NCI-H510A (cell line): ENCODE measurements at regions not wholly inside any gene's neighbourhood (a gene's known extent, or its start where the extent isn't known, plus 50 kb on each side); places are given as distances from the start of the nearest gene placed in this dataset.

Experiments
- DNase-seq: peaks from one replicate; lab custom pipeline; 2025; lab: John Stamatoyannopoulos, UW

DNA sequence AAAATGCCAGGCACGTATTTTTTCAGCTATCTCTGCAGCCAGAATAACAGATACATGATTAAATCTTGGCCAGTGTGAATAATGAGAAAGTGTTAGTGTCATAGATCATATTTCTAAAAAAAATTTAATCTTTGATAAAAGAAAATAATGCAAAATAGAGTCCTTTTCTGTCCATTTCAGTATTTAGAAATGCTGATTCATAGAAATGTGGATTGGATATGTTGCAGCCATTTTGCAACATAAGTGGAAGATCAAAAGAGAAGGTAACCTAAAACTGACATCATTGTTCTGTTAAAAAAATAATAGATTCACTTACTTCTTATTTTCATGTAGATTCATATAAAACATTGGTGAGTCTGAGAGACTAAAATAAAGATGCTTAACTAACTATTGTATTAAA lies 1010.3 kb downstream of the LRFN5 start:
- DNase-seq: no peak

DNA sequence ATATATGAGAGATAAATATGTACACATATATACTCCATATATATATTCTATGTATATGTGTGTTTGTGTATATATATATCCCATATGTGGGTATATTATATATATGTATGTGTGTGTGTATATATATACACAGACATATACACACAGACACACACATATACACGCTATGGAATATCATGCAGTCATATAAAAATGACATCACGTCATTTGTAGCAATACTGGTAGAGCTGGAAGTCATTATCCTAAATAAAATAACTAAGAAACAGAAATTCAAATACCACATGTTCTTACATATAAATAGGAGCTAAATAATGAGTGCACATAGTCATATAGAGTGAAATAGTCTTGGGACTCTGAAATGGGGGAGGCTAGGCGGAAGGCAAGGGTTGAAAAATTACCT lies 1000.2 kb downstream of the LRFN5 start:
- DNase-seq: no peak

DNA sequence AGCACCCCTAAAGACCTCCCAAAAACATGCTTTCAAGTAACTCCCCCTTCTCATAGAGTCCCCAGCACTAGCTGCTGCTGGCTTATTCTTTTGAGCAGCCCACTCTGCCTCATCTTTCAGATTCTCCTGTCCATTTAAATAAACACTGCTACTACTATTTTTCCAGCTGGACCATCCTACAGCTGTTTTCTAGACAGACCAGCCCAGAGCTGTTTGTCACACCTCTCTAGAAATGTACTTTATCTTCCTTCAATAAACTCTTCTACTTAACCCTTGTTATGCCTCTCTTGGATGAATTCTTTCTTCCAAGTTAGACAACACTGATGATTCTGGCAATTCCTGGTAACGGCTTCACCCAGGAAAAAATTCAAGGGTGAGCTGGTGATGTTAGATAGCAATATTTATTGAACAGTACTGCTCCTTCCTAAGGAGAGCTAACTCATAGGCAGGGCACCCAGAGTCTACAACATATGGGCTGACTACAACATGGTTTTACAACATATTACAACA lies 995.7 kb downstream of the LRFN5 start:
- DNase-seq: no peak

DNA sequence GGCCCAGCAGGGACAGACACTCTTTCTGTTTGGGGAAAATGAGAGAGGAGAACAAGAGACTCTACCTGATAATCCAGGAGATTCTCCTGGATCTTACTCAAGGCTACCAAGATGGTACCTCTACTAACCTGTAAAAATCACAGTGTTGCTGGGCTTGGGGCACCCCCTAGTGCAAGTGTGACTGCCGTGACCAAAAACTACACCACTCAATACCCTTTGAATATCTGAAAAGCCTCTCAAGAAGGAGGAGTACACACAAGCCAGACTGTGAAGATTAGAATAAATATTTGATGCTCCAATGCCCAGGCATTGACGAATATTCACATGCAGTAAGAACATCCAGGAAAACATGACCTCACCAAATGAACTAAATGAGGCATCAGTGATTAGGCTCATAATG lies 965.4 kb downstream of the LRFN5 start:
- no peak for DNase-seq

DNA sequence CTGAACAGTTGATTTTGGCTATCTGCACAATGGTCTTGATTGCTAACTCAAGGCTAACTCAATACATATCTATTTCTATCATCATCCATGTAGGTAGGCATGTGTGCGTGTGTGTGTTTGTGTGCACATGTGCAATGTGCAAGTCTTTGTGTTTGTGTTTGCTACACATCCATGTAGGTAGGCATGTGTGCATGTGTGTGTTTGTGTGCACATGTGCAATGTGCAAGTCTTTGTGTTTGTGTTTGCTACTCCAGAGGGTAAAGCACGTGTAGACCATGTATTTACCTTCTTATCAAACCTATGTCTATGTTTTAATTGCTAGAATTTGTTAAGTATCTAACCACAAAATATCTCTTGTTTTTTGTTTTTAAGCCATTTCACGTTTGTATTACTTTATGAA lies 962.6 kb downstream of the LRFN5 start:
- DNase-seq: no peak

DNA sequence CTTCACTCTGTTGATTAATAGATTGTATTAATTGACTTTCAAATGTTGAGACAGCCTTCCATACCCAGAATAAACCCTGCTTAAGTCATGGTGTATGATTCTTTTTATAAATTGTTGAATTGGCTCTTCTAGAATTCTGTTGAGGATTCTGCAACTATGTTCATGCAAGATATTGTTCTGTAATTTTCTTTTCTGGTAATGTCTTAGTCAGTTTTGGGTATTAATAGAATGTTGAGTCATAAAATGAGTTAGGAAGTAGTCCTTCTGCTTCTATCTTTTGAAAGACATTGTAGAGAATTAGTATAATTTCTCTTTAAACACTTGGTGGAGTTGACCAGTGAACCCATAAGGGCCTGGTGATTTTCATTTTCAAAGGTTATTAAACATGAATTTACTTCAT lies 958.9 kb downstream of the LRFN5 start:
- no peak for DNase-seq

DNA sequence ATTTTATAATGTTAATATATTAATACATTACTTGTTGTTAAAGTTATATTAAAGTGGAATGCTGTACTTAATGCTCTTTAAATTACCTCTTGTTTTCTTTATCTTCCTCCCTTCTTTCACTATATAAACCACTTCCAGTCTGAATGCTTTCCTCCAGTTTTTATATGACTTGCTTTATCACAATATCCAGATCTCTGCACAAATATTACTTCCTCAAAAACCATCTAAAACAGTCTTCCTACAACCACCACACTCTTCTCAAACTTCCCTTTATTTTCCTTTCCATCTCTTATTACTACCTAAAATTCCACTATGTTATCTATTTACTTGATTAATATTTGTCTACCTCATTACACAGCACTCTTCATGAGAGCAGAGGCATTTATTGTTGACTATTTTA lies 956.6 kb downstream of the LRFN5 start:
- DNase-seq: no peak

DNA sequence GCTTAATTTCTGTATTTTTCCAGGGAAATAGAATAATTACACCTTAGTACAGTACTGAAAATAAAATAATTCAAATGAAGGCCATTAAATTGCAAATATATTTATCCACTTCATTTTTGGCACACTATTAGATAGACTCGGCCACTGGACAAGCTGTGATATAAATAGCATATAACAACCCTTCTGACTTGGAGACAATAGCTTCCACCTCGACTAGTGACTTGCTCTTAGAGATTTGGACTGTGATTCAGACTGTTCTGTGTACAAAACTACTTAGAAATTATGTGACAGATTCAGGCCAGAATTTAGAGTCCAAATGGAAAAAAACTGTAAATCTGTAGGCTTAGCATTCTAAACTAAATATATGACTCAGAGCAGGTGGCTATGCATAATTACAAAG lies 949.9 kb downstream of the LRFN5 start:
- DNase-seq: no peak

DNA sequence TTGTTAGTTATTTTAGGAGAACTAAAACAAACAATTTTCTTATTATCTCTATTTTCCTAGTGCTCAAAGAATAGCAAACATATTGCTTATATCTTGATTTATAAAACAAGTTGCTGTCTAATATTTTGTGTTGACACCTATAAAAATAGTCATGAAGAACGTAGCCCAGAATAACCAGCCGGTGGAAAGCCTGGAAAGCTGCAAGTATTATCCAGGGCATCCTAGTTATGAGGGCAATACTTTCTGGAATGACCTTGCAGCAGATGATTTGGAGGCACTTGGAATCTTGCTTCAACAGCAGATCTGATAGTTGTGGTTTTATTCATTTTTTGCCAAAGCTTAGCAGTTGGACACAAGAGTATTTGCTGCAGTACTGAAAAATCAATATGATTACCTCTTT lies 948.7 kb downstream of the LRFN5 start:
- DNase-seq: no peak

DNA sequence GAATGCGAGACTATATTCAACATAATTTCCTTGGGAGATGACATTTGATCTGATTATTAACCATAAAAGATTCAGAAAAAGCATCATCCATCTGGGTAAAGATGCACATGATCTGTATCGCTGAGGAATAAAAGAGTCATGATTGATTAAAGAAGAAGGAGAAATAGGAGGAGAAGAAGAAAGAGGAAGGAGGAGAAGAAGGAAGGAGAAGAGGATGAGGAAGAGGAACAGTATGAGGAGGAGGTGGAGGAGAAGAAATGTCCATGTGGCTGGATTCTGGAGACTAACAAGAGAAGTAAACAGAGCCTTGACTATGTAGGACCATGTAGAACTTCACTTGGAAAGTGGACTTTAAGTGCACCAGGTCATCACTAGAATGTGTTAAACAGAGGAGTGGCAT lies 947.4 kb downstream of the LRFN5 start:
- no peak for DNase-seq

DNA sequence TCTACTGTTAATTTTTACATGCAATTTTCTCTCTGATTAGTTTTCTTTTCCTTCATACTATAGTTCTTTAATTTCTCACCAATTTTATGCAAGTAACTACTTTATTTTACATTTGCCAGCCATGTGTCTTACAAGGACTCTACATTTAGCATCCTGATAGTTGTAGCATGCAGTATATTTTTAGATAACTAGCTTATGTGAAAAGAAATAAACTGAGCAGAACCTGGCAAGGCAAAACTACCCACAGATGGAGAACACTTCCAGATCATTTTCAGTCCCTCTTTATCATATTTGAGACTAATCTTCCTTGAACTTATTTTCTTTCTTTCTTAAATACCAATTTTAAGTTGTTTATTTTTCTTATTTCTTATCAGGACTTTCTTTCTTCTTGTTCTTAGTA lies 943.6 kb downstream of the LRFN5 start:
- no peak for DNase-seq

DNA sequence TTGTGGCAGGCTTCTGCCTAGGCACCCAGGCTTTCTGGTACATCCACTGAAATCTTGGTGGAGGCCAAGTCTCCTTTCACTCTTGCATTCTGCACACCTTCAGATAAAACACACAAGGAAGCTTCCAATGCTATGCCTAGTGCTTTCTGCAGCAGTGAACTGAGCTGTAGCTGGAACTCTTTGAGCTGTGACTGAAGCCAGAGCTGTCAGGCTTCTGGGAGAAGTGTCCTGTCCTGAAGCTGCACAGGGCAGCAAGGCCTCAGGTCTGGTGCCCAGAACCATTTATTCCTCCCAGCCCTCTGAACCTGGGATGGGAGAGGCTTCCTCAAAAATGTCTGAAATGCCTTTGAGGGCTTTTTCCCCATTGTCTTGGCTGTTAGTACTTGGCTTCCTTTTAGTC lies 941.7 kb downstream of the LRFN5 start:
- no peak for DNase-seq

DNA sequence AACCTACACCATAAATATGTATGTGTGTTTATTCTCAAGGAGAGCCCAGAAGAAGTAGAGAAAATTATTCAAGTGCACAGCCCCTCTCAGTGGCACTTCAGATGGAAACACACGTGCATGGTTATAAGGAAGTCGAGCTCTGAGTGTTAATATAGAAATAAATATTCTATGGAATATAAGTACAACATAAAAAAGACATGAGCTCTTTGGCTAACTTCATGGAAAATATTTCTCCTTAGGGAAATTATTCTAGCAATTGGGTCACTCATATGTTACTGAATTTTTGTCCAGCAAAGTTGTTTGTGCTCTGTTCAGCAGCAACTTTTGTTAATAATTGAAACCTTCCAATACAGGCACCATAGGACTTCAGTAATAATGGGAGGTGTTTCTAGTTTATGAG lies 939.0 kb downstream of the LRFN5 start:
- no peak for DNase-seq

DNA sequence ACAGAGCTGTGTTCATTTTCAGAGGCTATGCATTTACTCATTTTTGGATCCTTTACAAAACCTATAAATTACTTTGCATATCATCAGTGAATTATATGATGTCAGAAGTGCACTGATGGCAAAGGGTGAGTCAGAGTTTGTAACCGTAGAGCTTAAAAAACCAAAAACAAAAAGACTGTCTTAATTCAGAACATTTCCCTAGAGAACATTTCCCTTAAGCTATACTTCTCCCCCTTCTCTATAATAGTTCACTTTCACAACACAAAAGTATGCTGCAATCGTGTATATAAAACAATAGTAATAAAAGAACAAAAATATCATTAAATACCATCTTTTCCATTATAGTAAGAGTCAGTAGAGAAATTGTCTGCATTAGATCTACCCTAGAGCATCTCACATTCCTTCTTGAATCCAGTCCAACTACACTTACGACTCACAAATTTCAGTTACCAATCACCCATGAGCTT lies 934.9 kb downstream of the LRFN5 start:
- DNase-seq: no peak

DNA sequence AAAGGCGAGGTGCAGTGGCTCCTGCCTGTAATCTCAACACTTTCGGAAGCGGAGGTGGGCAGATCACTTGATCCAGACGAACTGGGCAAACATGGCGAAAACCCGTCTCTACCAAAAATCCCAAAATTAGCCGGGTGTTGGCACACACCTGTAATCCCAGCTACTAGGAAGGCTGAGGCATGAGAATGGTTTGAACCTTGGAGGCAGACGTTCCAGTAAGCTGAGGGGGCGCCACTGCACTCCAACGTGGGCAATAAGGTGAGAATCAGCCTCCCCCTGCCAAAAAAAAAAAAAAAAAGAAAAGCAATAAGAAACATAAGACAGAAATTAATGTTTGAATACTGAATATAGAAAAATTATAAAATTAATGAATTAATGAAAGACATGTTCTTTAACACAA lies 928.7 kb downstream of the LRFN5 start:
- no peak for DNase-seq

DNA sequence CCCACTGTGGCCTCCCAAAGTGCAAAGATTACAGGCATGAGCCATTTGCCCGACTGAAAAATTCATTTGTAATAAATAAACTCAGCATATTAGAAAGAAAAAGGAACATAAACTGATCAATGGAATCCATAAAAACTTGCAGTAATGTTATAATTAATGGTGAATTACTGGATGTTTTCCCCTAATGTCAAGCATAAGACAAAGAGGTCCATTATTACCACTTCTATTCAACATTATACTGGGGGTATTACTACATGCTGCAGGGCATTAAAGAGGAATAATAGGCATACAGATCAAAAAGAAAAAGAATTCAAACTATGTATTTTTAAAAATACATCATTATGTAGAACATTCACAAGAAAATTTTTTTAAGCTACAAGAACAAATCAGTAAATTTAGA lies 926.8 kb downstream of the LRFN5 start:
- DNase-seq: no peak

DNA sequence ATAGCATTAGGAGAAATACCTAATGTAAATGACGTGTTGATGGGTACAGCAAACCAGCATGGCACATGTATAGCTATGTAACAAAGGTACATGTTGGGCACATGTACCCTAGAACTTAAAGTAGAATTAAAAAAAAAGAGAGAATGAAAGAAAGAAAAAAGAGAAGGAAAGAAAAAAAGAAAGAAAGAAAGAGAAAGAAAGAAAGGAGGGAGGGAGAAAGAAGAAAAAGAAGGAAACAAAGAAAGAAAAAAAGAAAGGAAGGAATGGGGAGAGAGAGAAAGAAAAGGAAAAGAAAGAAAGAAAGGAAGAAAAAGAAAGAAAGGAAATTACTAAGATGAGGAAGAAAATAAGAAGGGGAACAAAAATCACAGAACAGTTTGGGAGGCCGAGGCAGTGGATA lies 925.5 kb downstream of the LRFN5 start:
- no peak for DNase-seq

DNA sequence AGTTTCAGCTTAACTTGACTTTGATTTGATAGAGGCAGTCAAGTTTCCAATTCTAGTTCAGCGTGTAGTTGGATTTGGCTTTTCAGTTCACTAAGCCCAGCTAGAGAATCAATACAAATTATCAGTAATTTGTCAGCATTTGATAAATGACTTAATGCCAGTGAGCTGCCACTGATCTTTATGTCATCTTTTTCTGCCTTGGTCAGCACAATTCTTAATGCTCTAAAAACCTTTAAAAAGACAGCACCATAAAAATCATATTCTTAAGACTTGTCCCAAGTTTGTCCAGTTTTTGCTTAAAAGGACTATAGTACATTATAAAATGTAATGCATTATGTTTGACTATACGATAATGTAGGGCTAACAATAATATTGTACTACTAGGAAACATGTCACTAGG lies 920.5 kb downstream of the LRFN5 start:
- DNase-seq: no peak

DNA sequence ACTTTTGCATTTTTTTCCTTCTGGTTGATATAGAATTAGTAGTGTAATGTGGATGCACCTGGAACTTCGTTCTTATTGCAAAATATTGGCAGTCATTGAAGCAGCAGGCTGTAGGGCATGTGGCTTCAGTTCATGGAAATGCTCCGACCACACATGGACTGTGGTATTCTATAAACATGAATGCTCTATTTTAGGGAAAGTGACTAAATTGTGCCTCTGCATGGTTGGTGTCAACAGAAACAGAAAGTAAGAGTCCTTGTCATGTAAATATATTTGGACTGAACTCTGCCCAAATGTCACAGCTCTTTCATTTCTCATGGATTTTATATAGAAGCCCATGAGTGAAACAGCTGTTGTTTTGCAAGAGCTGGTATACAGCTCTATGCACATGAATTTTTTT lies 917.0 kb downstream of the LRFN5 start:
- no peak for DNase-seq

DNA sequence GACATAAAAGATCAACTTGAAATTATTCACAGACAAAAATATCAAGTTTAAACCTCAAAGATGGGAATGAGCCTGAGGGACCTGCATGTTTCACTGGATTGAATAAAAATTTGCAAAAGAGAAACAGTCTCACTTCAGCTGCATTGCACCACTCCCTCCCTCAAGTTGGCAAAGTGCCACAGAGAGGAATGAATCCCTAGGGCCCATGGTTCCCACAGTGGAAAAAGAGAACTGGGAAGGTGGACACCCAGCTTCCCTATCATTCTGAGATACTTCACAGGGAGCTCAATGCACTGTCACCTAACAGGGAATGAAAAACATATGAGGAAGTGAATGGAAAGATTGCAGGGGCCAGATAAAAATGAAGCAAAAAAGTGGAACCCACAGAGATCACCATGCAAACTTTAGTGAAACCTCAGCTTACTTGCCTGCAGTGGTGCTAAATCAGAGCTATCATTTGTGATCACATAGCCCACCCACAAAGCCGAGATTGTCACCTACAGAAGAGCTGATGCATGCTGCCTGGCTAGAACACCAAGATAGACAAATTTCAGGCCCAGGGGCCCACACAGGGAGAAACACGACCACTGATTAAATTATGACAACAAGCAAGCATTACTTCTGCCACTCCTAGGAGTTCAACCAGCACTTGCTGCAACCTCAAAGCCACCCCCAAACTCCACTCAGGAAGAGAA lies 911.3 kb downstream of the LRFN5 start:
- no peak for DNase-seq

DNA sequence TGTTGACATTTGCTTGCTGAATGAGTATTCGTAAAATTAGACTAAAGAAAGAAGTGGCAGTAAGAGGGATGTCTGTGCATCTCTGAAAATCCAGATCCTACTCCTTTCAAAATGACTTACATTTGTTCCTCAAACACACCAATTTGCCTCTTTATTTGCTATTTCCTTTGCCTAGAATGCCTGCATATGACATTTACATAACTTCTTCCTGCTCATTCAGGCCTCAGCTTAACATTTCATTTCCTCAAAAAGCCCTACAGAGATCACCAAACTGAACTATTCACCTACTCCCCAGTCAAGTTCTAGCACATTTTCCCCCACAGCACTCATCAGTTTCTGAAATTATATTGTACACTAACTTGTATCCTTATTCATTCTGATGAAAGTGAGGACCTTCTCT lies 907.2 kb downstream of the LRFN5 start:
- DNase-seq: no peak

DNA sequence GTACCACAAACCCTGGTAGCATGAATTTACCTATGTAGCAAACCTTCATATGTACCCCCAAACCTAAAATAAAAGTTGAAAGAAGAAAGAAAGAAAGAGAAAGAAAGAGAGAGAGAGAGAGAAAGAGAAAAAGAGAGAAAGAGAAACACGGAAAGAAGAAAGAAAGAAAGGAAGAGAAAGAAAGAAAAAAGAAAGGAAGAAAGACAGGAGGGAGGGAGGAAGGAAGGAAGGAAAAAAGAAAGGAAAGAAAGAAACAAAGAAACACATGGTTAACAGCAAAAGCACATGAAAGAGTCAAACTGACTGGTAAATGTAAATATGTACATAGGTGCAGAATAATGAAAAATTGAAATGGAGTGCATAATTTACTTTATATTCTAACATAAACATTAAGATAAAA lies 903.4 kb downstream of the LRFN5 start:
- no peak for DNase-seq

DNA sequence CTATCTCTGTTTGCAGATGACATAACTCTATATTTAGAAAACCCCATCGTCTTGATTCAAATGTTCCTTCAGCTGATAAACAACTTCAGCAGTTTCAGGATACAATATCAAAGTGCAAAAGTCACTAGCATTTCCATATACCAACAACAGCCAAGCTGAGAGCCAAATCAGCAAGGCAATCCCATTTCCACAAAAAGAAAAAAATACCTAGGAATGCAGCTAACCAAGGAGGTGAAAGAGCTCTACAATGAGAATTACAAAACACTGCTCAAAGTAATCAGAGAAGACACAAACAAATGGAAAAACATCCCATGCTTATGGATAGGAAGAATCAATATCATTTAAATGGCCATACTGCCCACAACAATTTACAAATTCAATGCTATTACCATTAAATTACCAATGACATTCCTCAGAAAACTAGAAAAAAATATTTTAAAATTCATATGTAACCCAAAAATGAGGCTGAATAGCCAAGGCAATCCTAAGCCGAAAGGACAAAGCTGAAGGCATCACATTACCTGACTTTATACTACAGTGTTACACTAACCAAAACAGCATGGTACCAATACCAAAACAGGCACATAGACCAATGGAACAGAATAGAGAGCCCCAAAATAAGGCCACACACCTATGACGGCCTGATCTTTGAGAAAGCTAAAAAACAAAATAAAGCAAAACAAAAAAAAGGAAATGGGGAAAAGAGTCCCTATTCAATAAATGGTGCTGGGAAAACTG lies 901.7 kb downstream of the LRFN5 start:
- DNase-seq: no peak

DNA sequence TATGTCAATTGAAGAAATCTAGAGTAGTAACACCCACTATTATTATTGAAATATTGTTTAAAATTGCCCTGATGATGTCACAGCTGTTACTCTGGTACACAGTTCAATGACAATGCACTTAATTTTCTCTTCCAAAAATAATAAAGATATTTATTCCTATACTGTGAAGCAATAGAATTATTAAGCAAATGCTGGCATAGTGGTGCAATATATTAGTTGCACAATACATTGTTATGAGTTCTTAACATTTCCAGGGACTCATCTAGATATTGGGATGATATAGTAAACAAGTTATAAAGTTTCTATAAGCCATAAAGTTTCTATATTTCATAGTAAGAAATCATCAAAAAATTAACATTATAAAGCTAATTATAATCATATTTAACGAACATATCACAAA lies 897.8 kb downstream of the LRFN5 start:
- DNase-seq: no peak
